ENCODE measurements at regions not wholly inside any gene's neighbourhood (a gene's known extent, or its start where the extent isn't known, plus 50 kb on each side); places are given as distances from the start of the nearest gene placed in this dataset.

DNA sequence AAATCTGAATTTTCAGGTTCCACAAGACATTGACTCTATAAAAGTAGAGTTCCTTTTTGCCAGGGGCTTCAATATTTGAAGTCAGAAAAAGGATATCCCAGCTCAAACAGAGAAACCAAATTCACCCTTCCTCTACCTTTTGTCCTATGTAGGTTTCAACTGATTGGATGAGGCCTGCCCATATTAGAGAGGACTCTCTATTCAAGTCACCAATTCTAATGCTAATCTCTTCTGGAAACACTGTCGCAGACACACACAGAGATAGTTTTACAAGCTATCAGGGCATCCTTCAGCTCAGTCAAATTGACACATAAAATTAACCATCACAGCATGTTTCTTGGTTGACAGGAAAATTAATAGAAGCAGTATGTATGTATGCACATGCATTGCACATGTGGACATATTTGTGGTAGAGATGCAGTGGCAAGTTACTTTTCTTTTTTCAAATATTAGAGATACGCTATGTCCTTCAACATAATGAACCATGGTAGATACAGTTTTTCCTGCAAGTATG is 207.1 kb downstream of the RAD51AP2 start:
- Histone ChIP-seq H3K23ac (ENCODE audit: insufficient read length, low read depth, low read length) (no peak overlapping the region), H2AFZ (ENCODE audit: low read length) (no peak overlapping the region), H3T11ph (ENCODE audit: low read length) (no peak overlapping the region), H3K9me3 (ENCODE audit: control insufficient read depth, low read depth, low read length) (no peaks in the 10 kb centered on the region), H3K9ac (ENCODE audit: extremely low read depth, insufficient read length, low read length) (no peak overlapping the region), H2BK5ac (ENCODE audit: insufficient read length, low read length) (no peak overlapping the region), H3K4me2 (ENCODE audit: insufficient read depth, insufficient read length, low read length) (no peak overlapping the region), H3K4ac (ENCODE audit: low read depth, low read length) (no peak overlapping the region), H3K18ac (ENCODE audit: insufficient read length, low read depth, low read length) (no peak overlapping the region), H3K56ac (ENCODE audit: insufficient read length, low read depth, low read length) (no peak overlapping the region), H2BK12ac (ENCODE audit: insufficient read length, low read depth, low read length) (no peak overlapping the region), H4K91ac (ENCODE audit: insufficient read length, low read depth, low read length) (no peak overlapping the region), H2BK120ac (ENCODE audit: low read depth, low read length, poor library complexity, severe bottlenecking) (no peak overlapping the region), H3K79me2 (ENCODE audit: insufficient read depth, low read length) (no peaks in the 10 kb centered on the region), H3K14ac (ENCODE audit: insufficient read depth, low read length) (no peak overlapping the region), H3K4me1 (ENCODE audit: insufficient read depth, low read length) (peaks cover 6% of the 10 kb centered on the region; the same call in 1 of the 2 replicates), H2AK5ac (ENCODE audit: insufficient read length, low read length) (no peak overlapping the region), H4K5ac (ENCODE audit: insufficient read length, low read depth, low read length) (no peak overlapping the region), H3K79me1 (ENCODE audit: insufficient read depth, low read depth, low read length, poor library complexity, severe bottlenecking) (no peaks in the 10 kb centered on the region), H2BK20ac (ENCODE audit: low read depth, low read length, poor library complexity, severe bottlenecking) (no peak overlapping the region), H4K20me1 (ENCODE audit: control insufficient read depth, insufficient read depth, insufficient read length) (no peaks in the 10 kb centered on the region), H3K27ac (ENCODE audit: insufficient read length, low read depth, low read length) (no peak overlapping the region), H3K27me3 (ENCODE audit: insufficient read depth, low read length) (no peaks in the 10 kb centered on the region), H4K8ac (replicated peaks; ENCODE audit: insufficient read length, low read depth, low read length) (no peak overlapping the region), H2BK15ac (ENCODE audit: low read depth, low read length) (no peak overlapping the region), H3K23me2 (ENCODE audit: insufficient read length, low read depth, low read length, poor library complexity, severe bottlenecking) (no peaks in the 10 kb centered on the region)
- H3K4me1 Mint-ChIP-seq: peaks cover 19 to 20% of the 10 kb centered on the region in 2 experiments
- no peak for DNase-seq
- no peak for TF ChIP-seq CTCF (conservative IDR thresholded peaks at IDR 0.05)
- no peaks in the 10 kb centered on the region for H3K9me3 Mint-ChIP-seq
- H3K4me3 Mint-ChIP-seq: no peak overlapping the region
- H3K27ac Mint-ChIP-seq: 0 out of 7 replicates have a peak overlapping the region, but pooled peaks of 1 of the 3 experiments have one; percentile 44
- WGBS (ENCODE audit: extremely low coverage, insufficient read length, low lambda C conversion rate): no CpG with 5 or more reads among the region's 2 CpGs
- H3K36me3 Mint-ChIP-seq (ENCODE audit: insufficient read depth in 1 of 3, low read depth in 3 of 3): no peaks in the 10 kb centered on the region
- no peaks in the 10 kb centered on the region for H3K27me3 Mint-ChIP-seq (ENCODE audit: low read depth)

Measured in H9 (cell line).